HG02973 (cell line): ENCODE measurements at regions not wholly inside any gene's neighbourhood (a gene's known extent, or its start where the extent isn't known, plus 50 kb on each side); places are given as distances from the start of the nearest gene placed in this dataset.
A peak's percentile ranks its signal among the peaks of the same experiment; 100 is the strongest.
"Not testable (repeated sequence)": the region's sequence is repeated elsewhere in the genome, so short reads cannot be mapped to it uniquely, and the experiment has no call there.

Experiments used
- ATAC-seq: cut with Tn5 transposase; IDR thresholded peaks from one replicate; pipeline ENCODE4 v1.9.1; 2021; ENCODE audit warnings: moderate library complexity; ENCODE audit not compliant: unreplicated experiment

- ATAC-seq = no peak
Measured at GRCh38 chr6:98384334-98384733, 450.0 kb upstream of the POU3F2 start.

GRCh38 chr6:98384801-98385200 is 449.6 kb upstream of the POU3F2 start:
- no peak for ATAC-seq

- no peak for ATAC-seq
Measured at GRCh38 chr6:98395610-98396166, 438.7 kb upstream of the POU3F2 start.

- no peak for ATAC-seq
Measured at GRCh38 chr6:98416027-98416426, 418.3 kb upstream of the POU3F2 start.

GRCh38 chr6:98416497-98417158 is 417.7 kb upstream of the POU3F2 start:
- ATAC-seq = not testable (repeated sequence)

- ATAC-seq = peak; percentile 85
Measured at GRCh38 chr6:98433325-98434056, 400.9 kb upstream of the POU3F2 start.

- no peak for ATAC-seq
Measured at GRCh38 chr6:98443633-98444032, 390.7 kb upstream of the POU3F2 start.

- ATAC-seq = no peak
Measured at GRCh38 chr6:98452685-98453084, 381.7 kb upstream of the POU3F2 start.

GRCh38 chr6:98454809-98455322 is 379.5 kb upstream of the POU3F2 start:
- no peak for ATAC-seq

GRCh38 chr6:98458708-98459107 is 375.7 kb upstream of the POU3F2 start:
- ATAC-seq = no peak

GRCh38 chr6:98463038-98464000 is 371.1 kb upstream of the POU3F2 start:
- no peak for ATAC-seq

GRCh38 chr6:98467091-98467490 is 367.3 kb upstream of the POU3F2 start:
- ATAC-seq = no peak

- no peak for ATAC-seq
Measured at GRCh38 chr6:98467902-98468301, 366.5 kb upstream of the POU3F2 start.

GRCh38 chr6:98469141-98469540 is 365.2 kb upstream of the POU3F2 start:
- ATAC-seq = no peak

- no peak for ATAC-seq
Measured at GRCh38 chr6:98470821-98471220, 363.6 kb upstream of the POU3F2 start.

- ATAC-seq = no peak
Measured at GRCh38 chr6:98471444-98471843, 362.9 kb upstream of the POU3F2 start.

GRCh38 chr6:98477231-98477630 is 357.1 kb upstream of the POU3F2 start:
- ATAC-seq = no peak

- no peak for ATAC-seq
Measured at GRCh38 chr6:98484696-98485095, 349.7 kb upstream of the POU3F2 start.

GRCh38 chr6:98485593-98485992 is 348.8 kb upstream of the POU3F2 start:
- no peak for ATAC-seq

GRCh38 chr6:98486057-98486456 is 348.3 kb upstream of the POU3F2 start:
- no peak for ATAC-seq

GRCh38 chr6:98487612-98488011 is 346.8 kb upstream of the POU3F2 start:
- no peak for ATAC-seq
